ENCODE measurements at regions not wholly inside any gene's neighbourhood (a gene's known extent, or its start where the extent isn't known, plus 50 kb on each side); places are given as distances from the start of the nearest gene placed in this dataset.
A peak's percentile ranks its signal among the peaks of the same experiment; 100 is the strongest.

DNA sequence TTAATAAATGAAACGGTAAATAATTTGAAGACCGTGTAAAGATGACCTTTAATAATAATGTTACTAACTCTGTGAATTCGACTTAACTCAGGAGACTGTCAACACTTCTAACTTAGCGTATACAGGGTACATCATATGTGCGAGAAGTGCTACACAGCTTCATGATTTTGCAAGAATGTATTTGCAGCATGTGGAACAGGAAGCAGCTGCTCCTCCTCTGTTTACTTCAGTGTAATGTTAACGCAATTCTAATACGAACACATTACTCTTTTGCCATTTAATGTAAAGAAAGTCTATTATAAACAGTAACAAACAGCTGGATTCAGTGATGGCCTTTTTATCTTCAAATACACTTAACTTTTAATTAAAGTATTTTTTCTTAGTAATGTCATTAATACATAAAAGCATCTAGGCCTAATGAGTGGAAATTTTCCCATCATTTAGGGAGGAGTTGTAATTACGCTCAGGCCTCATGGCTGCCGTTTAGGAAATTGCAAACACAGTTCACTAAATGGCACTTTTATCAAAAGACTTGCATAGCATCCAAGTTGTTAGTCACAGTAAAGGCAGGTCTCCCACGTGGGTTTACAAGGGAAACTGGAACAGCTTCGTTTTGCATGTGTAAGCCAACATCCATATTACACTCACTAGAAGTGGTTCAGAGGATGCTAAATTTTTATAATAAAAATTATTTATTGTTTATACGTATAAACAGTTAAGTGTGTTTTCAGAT is 635.7 kb downstream of the FBXO15 start:
- no peak for DNase-seq

DNA sequence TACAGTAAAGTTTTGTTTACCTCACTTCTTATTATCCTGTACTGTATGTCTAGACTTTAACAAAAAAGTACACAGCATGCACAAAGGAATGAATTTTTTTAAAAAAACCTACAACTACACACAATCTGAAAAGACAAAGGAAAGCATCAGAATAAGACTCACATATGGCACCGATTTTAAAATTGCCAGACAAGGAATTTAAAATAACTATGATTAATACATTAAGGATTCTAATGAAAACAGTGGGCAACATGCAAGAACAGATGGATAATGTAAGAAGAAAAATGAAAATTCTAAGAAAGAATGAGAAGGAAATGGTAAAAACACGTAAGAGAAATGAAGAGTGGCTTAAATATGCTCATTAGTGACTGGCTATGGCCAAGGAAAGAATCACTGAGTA is 638.2 kb downstream of the FBXO15 start:
- DNase-seq, result no peak

DNA sequence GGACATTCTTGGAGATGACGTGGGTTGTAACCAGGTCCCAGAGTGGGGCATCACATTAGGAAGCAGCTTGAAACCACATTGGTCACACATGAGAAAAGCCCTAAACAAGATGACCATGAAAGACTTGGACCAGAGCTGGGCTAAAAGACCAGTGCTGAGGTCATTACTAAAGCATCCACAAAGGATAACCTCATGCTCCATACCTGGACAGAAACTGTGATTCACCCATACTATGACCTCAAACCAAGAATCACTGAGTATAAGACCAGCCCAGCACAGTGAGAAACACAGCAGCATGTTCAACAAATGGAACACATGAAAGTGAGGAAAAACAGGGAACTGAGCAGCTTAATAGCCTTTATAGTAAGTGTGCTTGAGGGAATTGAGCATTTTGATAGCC is 635.5 kb upstream of the NETO1 start:
- no peak for DNase-seq

DNA sequence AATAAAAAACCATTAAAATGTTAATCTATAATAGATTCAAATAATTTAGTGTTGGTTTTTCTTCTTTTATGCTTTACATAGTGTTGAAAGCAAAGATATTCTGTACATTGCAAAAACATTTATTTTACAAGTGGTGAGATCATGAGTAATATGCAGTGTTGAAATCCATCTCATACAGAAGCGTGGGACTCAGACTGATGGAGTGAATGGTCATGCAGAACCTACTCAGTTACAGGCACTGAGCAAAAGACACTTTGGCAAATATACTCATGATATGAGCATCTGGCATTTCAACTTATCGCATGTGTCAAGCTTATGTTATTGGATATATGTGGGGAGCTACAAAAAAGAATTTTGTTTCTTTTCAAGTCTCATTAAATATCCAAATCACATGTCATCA is 620.2 kb upstream of the NETO1 start:
- no peak for DNase-seq

GRCh38 chr18:73485166-73485565 is 617.4 kb upstream of the NETO1 start:
- DNase-seq, result no peak

- no peak for DNase-seq
Observed at GRCh38 chr18:73482901-73483300, 615.1 kb upstream of the NETO1 start.

- DNase-seq, result no peak
Observed at GRCh38 chr18:73479477-73479876, 611.7 kb upstream of the NETO1 start.

GRCh38 chr18:73478191-73478590 is 610.4 kb upstream of the NETO1 start:
- no peak for DNase-seq

- no peak for DNase-seq
Observed at GRCh38 chr18:73476031-73476430, 608.2 kb upstream of the NETO1 start.

DNA sequence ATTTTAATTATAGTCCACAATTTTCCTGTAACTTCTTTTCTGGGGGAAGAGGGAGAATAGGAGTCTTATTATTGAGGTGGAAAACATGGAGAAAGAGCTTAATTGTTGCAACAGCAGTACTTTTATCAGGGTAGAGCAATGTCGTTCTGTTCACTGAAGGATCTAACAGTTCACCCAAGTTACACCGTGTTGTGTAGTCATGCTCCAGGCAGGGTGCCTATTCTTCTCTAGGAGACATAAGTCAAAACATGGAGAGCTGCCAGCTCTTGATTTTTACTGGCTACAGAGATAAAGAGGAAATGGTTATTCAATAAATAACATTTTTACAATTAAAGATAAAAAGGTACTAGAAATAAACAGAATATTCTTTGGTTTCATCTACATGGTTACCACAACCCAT is 594.3 kb upstream of the NETO1 start:
- peak; percentile 6 for DNase-seq

DNA sequence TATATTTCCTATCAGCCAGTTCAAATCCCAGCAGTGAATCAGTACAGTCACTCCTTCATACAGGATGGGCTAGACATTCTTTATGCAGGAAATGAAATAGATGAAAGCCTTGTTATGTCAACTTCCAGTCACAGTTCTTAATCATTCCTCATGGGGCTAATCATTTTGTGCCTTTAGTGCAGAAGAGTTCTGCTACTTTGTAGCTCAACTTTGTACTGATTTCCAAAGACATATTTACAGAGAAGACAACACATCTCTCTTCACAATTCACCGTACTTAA is 593.9 kb upstream of the NETO1 start:
- DNase-seq, result no peak

- DNase-seq, result no peak
Observed at GRCh38 chr18:73461038-73461779, 593.4 kb upstream of the NETO1 start.

DNA sequence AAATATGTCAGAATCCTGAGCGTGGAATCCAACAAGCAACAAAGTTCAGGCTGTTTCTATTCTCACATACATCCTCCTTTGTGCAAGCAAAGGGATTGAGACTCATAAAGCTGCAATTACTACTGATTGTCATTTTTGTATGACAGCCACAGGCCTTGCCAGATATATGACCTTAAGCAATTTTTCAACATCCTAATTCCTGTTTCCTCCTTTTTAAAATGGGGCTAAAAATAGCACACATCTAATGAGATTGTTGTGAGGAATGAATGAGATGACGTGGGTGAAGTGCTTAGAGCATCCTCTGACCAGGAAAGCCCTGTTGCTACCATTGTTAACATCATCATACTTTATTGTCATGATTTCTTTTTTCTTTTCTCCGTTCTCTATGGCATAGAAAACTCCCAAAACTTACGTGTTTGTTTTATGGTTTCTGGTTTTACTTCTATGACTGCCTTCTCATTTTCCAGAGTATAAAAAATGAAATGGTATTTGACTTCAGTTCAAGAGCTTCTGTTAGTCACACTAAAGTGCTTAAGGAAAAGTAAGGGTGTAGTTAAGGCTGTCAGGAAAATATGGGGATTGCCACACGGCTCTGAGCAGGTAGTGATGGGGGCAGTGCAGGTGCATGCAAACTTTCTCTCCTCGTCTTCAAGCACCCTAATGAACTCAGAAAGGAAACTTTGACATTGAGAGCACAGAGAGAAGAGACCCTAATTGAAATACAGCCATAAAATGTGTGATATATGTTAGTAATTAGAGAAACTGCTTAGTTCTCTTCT is 590.6 kb upstream of the NETO1 start:
- DNase-seq, result no peak

GRCh38 chr18:73456643-73457042 is 588.9 kb upstream of the NETO1 start:
- DNase-seq, result no peak

DNA sequence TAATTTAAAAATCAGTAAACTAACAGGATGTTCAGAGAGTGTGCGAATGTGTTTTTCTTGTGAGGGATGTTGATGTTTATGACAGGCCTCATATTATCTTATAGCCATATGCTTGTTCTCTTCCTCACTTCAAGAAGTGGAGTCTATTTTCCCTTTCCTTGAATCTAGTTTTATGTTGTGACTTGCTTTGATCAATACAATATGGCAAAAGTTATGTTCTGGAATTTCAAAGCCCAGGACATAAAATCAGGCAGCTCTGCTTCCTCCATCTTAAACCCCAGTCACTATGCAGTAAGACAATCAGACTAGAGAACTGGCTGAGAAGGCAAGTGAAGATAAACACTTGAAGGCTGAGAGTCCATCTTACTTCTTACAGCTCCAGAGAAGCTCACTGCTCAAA is 585.1 kb upstream of the NETO1 start:
- no peak for DNase-seq

DNA sequence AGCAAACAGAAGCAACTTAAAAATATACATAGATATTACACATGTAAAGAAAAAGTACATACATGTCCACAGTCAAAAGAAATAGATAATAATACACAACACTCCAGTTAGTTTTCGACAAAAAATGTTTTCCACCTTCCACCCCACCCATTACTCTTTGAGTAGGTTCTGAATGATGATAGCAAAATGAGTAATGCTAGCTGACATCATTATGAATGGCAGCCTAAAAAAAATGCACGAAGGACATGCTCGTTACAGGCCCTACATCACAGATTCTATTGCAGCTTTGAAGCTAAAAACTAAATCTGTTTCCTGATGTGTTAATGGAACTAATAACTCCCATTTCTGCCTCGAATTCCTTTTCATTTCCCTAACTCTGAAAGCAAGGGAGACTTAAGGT is 578.7 kb upstream of the NETO1 start:
- no peak for DNase-seq

DNA sequence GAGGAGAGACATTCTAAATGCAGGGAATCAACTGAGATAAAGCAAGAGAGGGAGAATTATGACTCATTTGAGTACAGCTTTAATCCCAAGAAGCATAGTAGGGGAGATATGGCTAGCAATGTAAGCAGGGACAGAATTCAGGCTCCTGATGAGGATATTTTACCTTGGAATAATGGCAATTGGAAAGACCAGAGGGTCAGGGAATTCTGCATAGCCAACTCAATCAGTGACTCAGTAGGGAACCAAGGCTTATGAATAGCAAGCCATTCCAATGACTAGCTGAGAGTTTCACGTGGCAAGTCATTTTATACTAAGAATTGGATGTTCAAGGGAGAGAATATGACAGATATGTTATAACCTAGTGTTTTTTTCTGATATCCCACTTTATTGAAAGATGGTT is 563.8 kb upstream of the NETO1 start:
- no peak for DNase-seq

- DNase-seq, result no peak
Observed at GRCh38 chr18:73421010-73421409, 553.2 kb upstream of the NETO1 start.

DNA sequence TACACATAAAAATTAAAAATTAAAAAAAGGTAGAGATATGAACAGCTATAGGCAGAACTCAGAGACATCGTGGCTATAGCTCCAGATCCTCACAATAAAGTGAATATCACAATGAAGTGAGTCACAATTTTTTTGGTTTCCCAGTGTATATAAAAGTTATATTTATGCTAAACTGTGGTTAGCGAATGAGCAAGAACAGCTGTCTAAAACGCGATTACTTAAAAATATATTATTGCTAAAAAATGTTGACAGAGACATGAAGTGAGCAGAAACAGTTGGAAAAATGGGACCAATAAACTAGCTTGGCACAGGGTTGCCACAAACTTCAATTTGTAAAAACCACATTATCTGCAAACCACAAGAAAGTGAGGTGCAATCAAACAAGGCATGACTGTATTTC is 551.7 kb upstream of the NETO1 start:
- no peak for DNase-seq

GRCh38 chr18:73414598-73414997 is 546.8 kb upstream of the NETO1 start:
- no peak for DNase-seq

GRCh38 chr18:73414069-73414468 is 546.3 kb upstream of the NETO1 start:
- no peak for DNase-seq

- DNase-seq, result no peak
Observed at GRCh38 chr18:73409242-73409641, 541.5 kb upstream of the NETO1 start.

DNA sequence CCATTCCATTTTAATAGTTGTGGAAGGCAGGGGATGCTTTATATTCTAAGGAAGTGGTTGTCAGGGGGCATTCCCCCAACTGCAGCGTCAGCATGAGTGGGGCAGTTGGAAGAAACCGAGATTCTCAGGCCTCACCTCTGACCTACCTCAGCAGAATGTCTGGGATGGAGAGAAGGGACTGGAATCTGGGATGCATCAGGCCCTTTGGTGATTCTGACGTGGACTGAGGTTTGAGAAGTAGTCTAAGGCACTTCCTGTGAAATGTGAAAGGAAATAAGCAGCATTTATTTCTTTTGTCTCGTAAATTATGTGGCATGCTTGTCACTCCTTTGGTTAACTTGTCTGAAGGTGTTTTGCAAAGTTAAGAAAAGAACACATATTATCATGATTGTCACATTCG is 540.7 kb upstream of the NETO1 start:
- DNase-seq, result no peak

DNA sequence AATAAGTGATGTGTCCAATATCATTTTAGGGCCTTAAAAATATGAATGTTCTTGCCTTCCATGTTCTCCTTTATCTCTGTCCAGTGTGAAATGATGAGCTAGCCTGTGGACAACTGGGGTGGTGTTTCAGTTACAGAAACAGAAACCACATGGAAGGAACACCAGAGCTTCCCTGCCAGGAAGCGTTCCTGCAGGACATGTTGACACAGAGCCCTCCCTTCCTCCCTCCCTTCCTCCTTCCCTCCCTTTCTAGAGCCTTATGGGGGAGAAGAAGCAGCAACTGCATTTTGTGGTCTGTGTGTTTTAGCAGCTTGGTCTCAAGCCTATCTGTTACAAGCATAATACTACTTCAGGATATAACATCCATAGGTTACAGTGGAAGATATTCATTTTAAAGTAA is 539.7 kb upstream of the NETO1 start:
- no peak for DNase-seq
